HEK293T (cell line): ENCODE measurements at regions not wholly inside any gene's neighbourhood (a gene's known extent, or its start where the extent isn't known, plus 50 kb on each side); places are given as distances from the start of the nearest gene placed in this dataset.

ENCODE experiments used
- BHLHE40 ChIP-seq: fragments of 450-650 bp; IDR thresholded peaks from 2 replicates; pipeline ENCODE4 v1.6.1; 2016; ENCODE audit warnings: mild to moderate bottlenecking, moderate library complexity, borderline replicate concordance
- ELF4 ChIP-seq: fragments of 450-650 bp; IDR thresholded peaks from 2 replicates; pipeline ENCODE4 v1.6.1; 2017; ENCODE audit warnings: antibody characterized with exemption
- FOXA1 ChIP-seq: fragments of 450-650 bp; IDR thresholded peaks from 2 replicates; pipeline ENCODE4 v1.6.1; 2016; ENCODE audit warnings: mild to moderate bottlenecking
- FOXK2 ChIP-seq: fragments of 450-650 bp; IDR thresholded peaks from 2 replicates; pipeline ENCODE4 v1.6.1; 2016; ENCODE audit warnings: mild to moderate bottlenecking
- FOXM1 ChIP-seq: fragments of 450-650 bp; IDR thresholded peaks from 2 replicates; pipeline ENCODE4 v1.6.1; 2017; ENCODE audit warnings: mild to moderate bottlenecking, borderline replicate concordance
- HDGF ChIP-seq: fragments of 450-650 bp; IDR thresholded peaks from 2 replicates; pipeline ENCODE4 v1.6.1; 2017; ENCODE audit warnings: antibody characterized with exemption, borderline replicate concordance
- L3MBTL2 ChIP-seq: fragments of 450-650 bp; conservative IDR thresholded peaks from 2 replicates; pipeline ENCODE4 v1.6.1; 2016; ENCODE audit warnings: mild to moderate bottlenecking
- LEF1 ChIP-seq: fragments of 450-650 bp; IDR thresholded peaks from 2 replicates; pipeline ENCODE4 v1.6.1; 2017; ENCODE audit warnings: mild to moderate bottlenecking, borderline replicate concordance
- NFRKB ChIP-seq: fragments of 450-650 bp; IDR thresholded peaks from 2 replicates; pipeline ENCODE4 v1.6.1; 2016; ENCODE audit warnings: mild to moderate bottlenecking, moderate library complexity
- SP1 ChIP-seq: fragments of 450-650 bp; IDR thresholded peaks from 2 replicates; pipeline ENCODE4 v1.6.1; 2017
- SUZ12 ChIP-seq: fragments of 450-650 bp; IDR thresholded peaks from 2 replicates; pipeline ENCODE4 v1.6.1; 2016; ENCODE audit warnings: mild to moderate bottlenecking
- TARDBP ChIP-seq: fragments of 450-650 bp; IDR thresholded peaks from 2 replicates; pipeline ENCODE4 v1.6.1; 2016
- ZNF384 ChIP-seq: fragments of 450-650 bp; IDR thresholded peaks from 2 replicates; pipeline ENCODE4 v1.6.1; 2016
- TF ChIP-seq, protein P1 (sequence below): fragments of 450-650 bp; IDR thresholded peaks from 2 replicates; pipeline ENCODE4 v1.6.1; 2016

DNA sequence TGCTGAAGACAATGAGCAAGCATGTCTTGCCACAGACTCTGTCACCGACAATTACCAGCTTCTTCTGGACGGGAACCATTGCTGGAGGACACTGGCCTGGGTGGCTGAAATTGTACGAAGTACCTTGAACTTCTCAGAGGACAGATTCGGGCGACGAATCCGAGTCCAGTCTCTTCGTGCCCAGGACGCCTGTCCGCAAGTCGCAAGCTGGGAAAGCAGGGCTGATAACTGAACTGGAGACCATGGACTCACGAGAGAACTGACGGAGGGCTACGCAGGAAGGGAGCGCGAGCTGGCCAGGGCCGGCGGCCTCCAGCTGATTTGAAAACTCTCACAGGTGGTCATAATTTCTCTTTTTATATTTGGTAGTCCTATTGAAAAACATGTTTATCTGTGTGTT is 1229.5 kb upstream of the MAP3K7 start:
- TF ChIP-seq FOXA1: no peak
- no peak for TF ChIP-seq LEF1
- TF ChIP-seq ZNF384: no peak
- TF ChIP-seq, protein P1, sequence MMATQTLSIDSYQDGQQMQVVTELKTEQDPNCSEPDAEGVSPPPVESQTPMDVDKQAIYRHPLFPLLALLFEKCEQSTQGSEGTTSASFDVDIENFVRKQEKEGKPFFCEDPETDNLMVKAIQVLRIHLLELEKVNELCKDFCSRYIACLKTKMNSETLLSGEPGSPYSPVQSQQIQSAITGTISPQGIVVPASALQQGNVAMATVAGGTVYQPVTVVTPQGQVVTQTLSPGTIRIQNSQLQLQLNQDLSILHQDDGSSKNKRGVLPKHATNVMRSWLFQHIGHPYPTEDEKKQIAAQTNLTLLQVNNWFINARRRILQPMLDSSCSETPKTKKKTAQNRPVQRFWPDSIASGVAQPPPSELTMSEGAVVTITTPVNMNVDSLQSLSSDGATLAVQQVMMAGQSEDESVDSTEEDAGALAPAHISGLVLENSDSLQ: no peak
- no peak for TF ChIP-seq L3MBTL2
- TF ChIP-seq NFRKB: no peak
- TF ChIP-seq SP1: no peak
- TF ChIP-seq TARDBP: no peak
- TF ChIP-seq FOXM1: no peak
- TF ChIP-seq HDGF: no peak
- TF ChIP-seq BHLHE40: no peak
- TF ChIP-seq FOXK2: no peak
- TF ChIP-seq SUZ12: no peak
- TF ChIP-seq ELF4: no peak
